ENCODE measurements at regions not wholly inside any gene's neighbourhood (a gene's known extent, or its start where the extent isn't known, plus 50 kb on each side); places are given as distances from the start of the nearest gene placed in this dataset.
"Not testable (repeated sequence)": the region's sequence is repeated elsewhere in the genome, so short reads cannot be mapped to it uniquely, and the experiment has no call there.

DNA sequence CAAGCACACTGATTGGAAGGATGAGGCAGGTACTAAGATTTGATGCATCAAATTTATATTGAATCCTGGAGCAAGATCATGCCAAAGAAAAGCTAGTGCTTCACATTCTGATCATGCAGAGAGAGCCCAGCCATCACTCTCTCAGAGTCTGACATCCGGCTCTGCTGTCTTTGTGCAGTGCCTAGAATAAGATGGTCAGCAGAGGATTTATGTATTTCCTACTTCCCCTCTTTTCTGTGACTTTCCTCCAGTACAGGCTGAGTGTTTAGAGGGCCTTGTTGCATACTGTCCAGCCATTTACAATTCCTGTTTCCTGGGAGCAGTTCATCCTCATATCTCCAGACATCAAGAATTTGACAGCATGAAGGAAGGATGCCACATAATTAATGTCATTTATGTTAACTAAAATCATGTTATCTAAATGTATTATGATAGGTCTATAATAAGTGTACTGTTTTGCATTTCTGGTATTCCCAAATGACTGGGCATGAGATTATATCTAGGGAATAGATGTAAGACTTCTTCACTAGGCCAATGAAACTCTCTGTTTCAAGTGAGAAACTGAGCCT, 167.6 kb downstream of the EPM2A start:
- in situ Hi-C loops (cut with MboI; ENCODE audit: low pct_unique_long_range_greater_than_20kb in 2 of 9, low sequenced_read_pairs in 9 of 9, unreplicated experiment in 9 of 9): no loop called here
- ATAC-seq (replicated peaks in 6 of 8): peak in 5 of 8 experiments; percentile 59 to 89 (median 61)
- H3K4me1 ChIP-seq (replicated peaks in 1 of 2): peaks cover 8 to 9% of the 10 kb centered on the region in 2 donors
- WGBS, 10 experiments: 40 to 100% (median 86%) methylated on average over 1 of the region's 1 CpG; no CpG with 5 or more reads in 4 of the 10 experiments
- H3K27ac ChIP-seq: no peak overlapping the region
- no peak overlapping the region for H3K4me3 ChIP-seq

- H3K27ac ChIP-seq: no peak overlapping the region
- in situ Hi-C loops (cut with MboI; ENCODE audit: low pct_unique_long_range_greater_than_20kb in 2 of 9, low sequenced_read_pairs in 9 of 9, unreplicated experiment in 9 of 9): no loop called here
- H3K4me3 ChIP-seq: no peak overlapping the region
- peaks cover 8 to 9% of the 10 kb centered on the region in 2 donors for H3K4me1 ChIP-seq (replicated peaks in 1 of 2)
- ATAC-seq (replicated peaks in 6 of 8): peak in 4 of 8 experiments; percentile 34 to 69 (median 60)
- WGBS, 10 experiments: 23 to 92% (median 72%) methylated on average over 1 to 3 of the region's 3 CpGs; no CpG with 5 or more reads in 2 of the 10 experiments
Measured at GRCh38 chr6:145569140-145569539, 166.2 kb downstream of the EPM2A start.

DNA sequence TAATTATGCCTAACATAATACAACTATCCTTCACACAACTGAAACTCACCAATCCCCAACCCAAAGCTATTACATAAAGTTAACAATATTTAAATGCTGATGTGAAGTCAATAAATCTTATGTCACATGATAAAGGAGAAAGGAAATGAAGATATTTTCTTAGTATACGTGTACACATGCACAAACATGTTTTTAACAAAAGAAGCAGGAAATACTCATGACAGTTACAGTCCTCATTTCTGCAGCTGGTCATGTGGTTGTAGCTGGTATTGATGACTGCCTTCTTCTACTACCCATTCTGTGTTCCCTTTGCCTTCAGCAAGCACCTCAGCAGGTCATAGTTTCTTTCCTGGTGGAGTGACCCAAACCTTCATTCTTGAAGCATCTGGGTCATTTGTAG, 165.0 kb downstream of the EPM2A start:
- in situ Hi-C loops (cut with MboI; ENCODE audit: low pct_unique_long_range_greater_than_20kb in 2 of 9, low sequenced_read_pairs in 9 of 9, unreplicated experiment in 9 of 9); ATAC-seq (replicated peaks in 6 of 8); H3K4me1 ChIP-seq (replicated peaks in 1 of 2); H3K4me3 ChIP-seq; H3K27ac ChIP-seq: not testable (repeated sequence)
- 0 to 100% (median 95%) methylated on average over 1 of the region's 1 CpG; no CpG with 5 or more reads in 6 of the 10 experiments for WGBS, 10 experiments

- H3K27ac ChIP-seq; in situ Hi-C loops (cut with MboI; ENCODE audit: low pct_unique_long_range_greater_than_20kb in 2 of 9, low sequenced_read_pairs in 9 of 9, unreplicated experiment in 9 of 9); H3K4me3 ChIP-seq; ATAC-seq (replicated peaks in 6 of 8); H3K4me1 ChIP-seq (replicated peaks in 1 of 2): not testable (repeated sequence)
- 100% methylated on average over 1 of the region's 1 CpG; no CpG with 5 or more reads in 4 of the 10 experiments for WGBS, 10 experiments
Measured at GRCh38 chr6:145574269-145574668, 161.1 kb downstream of the EPM2A start.

All from motor neuron (in vitro differentiated cells).